GM19468 (cell line): ENCODE measurements at regions not wholly inside any gene's neighbourhood (a gene's known extent, or its start where the extent isn't known, plus 50 kb on each side); places are given as distances from the start of the nearest gene placed in this dataset.

Source experiments
- ATAC-seq: cut with Tn5 transposase; IDR thresholded peaks from one replicate; pipeline ENCODE4 v1.9.1; 2021; ENCODE audit warnings: mild to moderate bottlenecking, moderate library complexity, moderate number of reproducible peaks; ENCODE audit not compliant: unreplicated experiment; ENCODE audit errors: extremely low read depth

- ATAC-seq = no peak
These were observed 171.3 kb downstream of the SLC28A3 start for GRCh38 chr9:84169240-84169639.

GRCh38 chr9:84170521-84171141, 169.9 kb downstream of the SLC28A3 start:
- no peak for ATAC-seq

- ATAC-seq = no peak
These were observed 166.6 kb downstream of the SLC28A3 start for GRCh38 chr9:84173961-84174360.

GRCh38 chr9:84174486-84174885, 166.1 kb downstream of the SLC28A3 start:
- no peak for ATAC-seq

- no peak for ATAC-seq
These were observed 163.2 kb downstream of the SLC28A3 start for GRCh38 chr9:84177407-84177806.

GRCh38 chr9:84179531-84179930, 161.0 kb downstream of the SLC28A3 start:
- no peak for ATAC-seq

GRCh38 chr9:84187090-84187489, 153.5 kb downstream of the SLC28A3 start:
- ATAC-seq = no peak

GRCh38 chr9:84189904-84190303, 150.7 kb downstream of the SLC28A3 start:
- ATAC-seq = no peak

GRCh38 chr9:84190411-84190810, 150.1 kb downstream of the SLC28A3 start:
- ATAC-seq = no peak

- no peak for ATAC-seq
These were observed 133.7 kb downstream of the SLC28A3 start for GRCh38 chr9:84206801-84207370.

GRCh38 chr9:84207491-84207951, 133.0 kb downstream of the SLC28A3 start:
- ATAC-seq = no peak

- no peak for ATAC-seq
These were observed 128.3 kb downstream of the SLC28A3 start for GRCh38 chr9:84212246-84212645.

GRCh38 chr9:84212982-84213381, 127.6 kb downstream of the SLC28A3 start:
- no peak for ATAC-seq

- ATAC-seq = no peak
These were observed 124.4 kb downstream of the SLC28A3 start for GRCh38 chr9:84216151-84216550.

- ATAC-seq = no peak
These were observed 122.2 kb downstream of the SLC28A3 start for GRCh38 chr9:84218322-84218721.

GRCh38 chr9:84224246-84224645, 116.3 kb downstream of the SLC28A3 start:
- ATAC-seq = no peak
